ENCODE measurements at regions not wholly inside any gene's neighbourhood (a gene's known extent, or its start where the extent isn't known, plus 50 kb on each side); places are given as distances from the start of the nearest gene placed in this dataset.

- no peak for DNase-seq (ENCODE audit: low spot score)
Observed at GRCh38 chr9:80090317-80090716, 518.6 kb downstream of the TLE4 start.

- DNase-seq (ENCODE audit: low spot score) = no peak
Observed at GRCh38 chr9:80086822-80087345, 515.1 kb downstream of the TLE4 start.

DNA sequence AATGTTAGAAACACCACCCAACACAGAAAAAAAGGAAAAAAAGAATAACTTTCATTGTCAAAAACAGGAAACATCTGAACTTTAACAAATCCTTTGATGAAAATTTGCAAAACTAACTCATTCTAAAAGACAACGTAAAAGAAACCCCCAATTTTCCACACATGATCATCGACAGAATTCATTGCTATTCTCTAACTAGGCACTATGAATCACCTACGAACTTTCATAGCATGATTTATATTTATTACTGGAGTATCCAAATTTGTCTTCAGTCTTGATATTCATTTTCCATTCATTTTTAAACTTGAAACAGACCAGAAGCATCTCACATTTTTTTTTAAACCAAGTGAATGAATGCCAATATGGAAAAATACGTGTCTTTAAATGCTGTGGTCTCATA lies 514.6 kb downstream of the TLE4 start:
- no peak for DNase-seq (ENCODE audit: low spot score)

GRCh38 chr9:80085668-80086067 lies 513.9 kb downstream of the TLE4 start:
- no peak for DNase-seq (ENCODE audit: low spot score)

DNA sequence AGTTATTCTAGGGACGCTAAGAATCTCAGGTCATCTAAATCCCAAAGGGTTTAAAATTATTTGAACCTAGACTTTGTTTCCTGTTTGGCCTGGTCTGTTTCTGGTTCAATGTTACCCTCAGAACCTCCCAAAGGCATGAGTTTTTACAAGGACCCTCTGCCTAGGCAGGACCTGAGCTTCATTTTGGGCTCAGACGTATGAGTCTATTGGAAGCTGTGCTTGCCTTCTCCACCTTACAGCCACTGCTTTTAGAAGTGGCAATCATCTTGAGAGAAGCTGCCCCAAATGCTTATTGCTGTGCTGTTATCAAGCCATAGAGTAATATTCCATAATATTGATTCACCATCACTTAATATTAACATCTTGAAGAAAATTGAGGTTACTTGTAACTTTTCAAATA lies 510.4 kb downstream of the TLE4 start:
- no peak for DNase-seq (ENCODE audit: low spot score)

DNA sequence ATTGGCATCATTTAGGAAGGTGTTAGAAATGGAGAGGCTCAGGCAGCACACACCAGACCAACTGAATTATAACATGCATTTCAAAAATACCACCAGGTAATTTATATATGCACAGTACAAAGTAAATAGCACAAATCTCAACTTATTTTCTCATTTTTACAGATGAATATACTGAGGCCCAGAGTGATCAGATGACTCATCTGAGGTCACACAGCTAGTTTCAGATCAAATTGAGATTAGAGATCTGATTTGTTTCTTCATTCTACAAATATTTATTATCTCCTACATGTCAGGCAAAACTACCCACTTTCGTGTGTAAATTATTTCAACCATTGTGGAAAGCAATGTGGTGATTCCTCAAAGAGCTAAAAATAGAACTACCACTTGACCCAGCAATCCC lies 507.1 kb downstream of the TLE4 start:
- no peak for DNase-seq (ENCODE audit: low spot score)

GRCh38 chr9:80077059-80077458 lies 505.3 kb downstream of the TLE4 start:
- no peak for DNase-seq (ENCODE audit: low spot score)

DNA sequence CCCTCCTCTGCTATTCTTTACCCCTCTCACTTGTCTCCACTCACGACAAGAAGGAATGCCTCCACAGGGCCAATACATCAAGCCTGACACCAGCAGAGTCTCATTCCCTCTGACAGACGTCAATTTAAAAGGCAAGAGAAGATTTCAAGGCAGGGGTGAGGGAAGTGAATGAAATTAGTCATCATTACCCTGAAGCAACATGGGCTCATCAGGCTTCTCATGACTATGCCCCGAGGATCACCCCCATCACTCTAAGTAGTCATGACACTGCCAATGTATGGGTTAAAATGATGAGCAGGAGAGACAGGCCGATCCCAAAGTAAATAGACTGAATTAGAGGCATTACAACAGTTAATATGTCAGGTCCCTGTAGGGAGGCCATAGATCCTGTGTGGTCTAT lies 504.4 kb downstream of the TLE4 start:
- no peak for DNase-seq (ENCODE audit: low spot score)

DNA sequence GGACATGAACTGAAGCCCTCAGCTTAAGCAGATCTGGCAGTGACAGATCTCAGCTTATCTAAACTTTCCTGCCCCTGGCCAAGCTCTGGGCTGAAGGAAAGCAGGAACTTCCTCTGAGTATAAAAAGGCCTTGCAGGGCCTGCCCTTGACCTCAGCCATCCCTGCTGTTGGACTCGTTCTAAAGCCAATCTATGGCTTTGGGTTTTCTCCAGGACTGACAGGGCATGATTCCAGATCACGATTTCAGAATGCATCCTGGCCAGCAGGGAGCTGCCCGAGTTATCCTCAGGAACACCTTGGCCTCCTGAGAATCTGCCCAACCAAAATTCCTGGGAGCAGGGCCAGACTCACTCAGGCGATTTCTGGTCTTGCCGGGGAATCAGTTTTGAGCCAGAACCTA lies 502.7 kb downstream of the TLE4 start:
- no peak for DNase-seq (ENCODE audit: low spot score)

GRCh38 chr9:80072451-80072850 lies 500.7 kb downstream of the TLE4 start:
- no peak for DNase-seq (ENCODE audit: low spot score)

- DNase-seq (ENCODE audit: low spot score) = no peak
Observed at GRCh38 chr9:80070071-80070742, 498.4 kb downstream of the TLE4 start.

DNA sequence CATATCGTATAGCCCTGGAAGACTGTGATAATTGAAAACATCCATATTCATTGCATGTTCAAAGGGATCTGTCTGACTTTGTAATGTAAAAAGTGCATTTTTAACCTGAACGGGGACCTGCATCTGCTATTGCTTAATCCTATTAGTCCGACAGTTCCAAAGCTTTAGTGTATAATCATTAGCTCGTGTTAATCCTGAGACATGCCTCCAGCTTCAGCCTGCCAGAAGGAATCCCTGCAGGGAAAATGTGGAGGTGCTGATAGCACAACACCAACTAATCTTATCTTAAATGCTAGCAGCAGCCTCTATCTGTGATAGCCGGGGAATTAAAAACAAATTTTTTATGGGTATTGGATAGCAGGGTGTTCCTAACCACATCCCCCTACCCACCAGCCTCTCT lies 495.2 kb downstream of the TLE4 start:
- DNase-seq (ENCODE audit: low spot score) = no peak

DNA sequence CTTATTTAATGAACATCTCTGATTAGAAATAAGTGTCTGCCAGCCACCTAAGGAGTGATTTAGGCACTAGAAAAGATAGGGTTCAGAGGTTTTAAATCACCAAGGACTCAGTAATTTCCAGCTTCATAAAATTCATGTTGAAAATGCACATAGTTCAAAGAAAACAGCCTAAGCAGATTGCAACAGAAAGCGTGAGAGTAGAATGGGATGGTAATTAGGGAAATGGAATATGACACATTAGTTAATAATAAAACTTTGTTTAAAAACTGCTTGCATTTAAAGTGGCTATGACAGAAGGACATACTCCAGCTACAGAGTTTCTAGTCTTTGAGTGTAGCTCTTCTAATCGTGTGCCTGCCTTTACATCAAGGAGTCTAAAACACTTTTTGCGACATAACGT lies 490.8 kb downstream of the TLE4 start:
- DNase-seq (ENCODE audit: low spot score) = no peak

DNA sequence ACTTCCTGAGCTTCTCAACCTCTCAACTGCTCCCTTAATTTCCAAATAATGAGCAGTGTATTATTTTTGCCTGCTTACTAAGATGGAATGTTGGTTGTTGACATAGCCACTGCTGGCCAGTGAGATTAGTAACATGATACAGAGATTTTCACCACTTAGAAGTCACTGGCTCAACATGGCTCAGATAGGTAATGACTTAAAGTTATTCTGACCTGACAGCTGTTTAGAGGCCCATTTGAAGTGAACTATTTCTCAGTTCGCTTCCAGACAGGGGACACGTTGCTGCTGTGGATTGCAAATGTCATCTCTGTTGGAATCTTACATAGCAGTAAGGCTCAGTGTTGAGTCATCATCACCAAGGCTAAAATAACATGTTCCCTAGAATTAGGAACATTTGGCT lies 490.2 kb downstream of the TLE4 start:
- DNase-seq (ENCODE audit: low spot score) = peak; percentile 8

GRCh38 chr9:80061096-80061495 lies 489.3 kb downstream of the TLE4 start:
- DNase-seq (ENCODE audit: low spot score) = no peak

DNA sequence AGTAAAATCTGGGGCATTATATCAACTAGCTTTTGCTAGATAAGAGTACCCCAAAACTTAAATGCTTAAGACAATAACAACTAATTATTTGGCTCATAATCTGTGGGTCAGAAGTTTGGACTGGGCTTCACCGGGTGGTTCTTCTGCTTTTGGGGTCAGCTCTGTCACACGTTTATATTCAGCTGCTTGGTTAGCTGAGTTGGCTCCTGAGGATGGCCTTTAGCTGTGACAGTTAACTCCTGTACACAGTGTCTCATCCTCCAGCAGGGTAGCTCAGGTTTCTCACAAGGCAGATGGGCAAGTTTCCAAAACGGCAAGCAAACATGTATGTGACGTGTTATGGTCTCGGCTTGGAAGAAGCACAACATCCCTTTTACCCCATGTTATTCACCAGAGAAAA lies 488.2 kb downstream of the TLE4 start:
- no peak for DNase-seq (ENCODE audit: low spot score)

- no peak for DNase-seq (ENCODE audit: low spot score)
Observed at GRCh38 chr9:80059191-80059590, 487.4 kb downstream of the TLE4 start.

GRCh38 chr9:80052830-80053229 lies 481.1 kb downstream of the TLE4 start:
- no peak for DNase-seq (ENCODE audit: low spot score)

DNA sequence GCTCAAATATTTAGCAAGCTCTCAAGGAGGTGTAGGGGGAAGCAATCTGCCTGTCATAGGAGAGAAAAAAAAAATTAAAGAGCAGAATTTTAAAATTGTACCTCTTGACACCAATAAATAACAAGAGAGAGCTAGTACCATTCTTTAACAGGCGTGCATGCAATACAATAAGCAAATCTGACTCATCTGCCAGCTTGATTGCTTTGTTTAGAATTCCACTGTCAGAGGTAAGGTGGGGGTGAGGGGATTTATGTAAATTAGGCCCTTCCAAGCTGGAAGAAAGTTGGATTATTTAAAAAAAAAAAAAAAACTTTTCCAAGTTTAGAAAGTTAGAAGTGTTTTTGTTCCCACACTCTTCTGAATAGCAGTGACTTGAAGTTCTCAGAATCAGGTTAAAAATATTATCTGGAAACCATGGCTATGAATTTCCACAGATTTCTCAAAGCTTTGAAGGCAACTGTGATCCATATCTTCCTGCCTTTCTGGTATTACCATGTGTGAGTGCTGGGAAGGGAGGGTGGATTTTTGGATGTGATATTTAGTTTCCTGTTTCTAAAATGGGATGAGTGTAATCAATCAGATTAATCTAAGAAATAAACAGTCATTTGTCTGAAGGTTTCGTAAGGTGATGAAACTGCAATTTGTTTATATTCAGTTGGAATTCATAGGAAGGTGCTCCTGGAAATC lies 477.5 kb downstream of the TLE4 start:
- DNase-seq (ENCODE audit: low spot score) = no peak

- no peak for DNase-seq (ENCODE audit: low spot score)
Observed at GRCh38 chr9:80046481-80046880, 474.7 kb downstream of the TLE4 start.

DNA sequence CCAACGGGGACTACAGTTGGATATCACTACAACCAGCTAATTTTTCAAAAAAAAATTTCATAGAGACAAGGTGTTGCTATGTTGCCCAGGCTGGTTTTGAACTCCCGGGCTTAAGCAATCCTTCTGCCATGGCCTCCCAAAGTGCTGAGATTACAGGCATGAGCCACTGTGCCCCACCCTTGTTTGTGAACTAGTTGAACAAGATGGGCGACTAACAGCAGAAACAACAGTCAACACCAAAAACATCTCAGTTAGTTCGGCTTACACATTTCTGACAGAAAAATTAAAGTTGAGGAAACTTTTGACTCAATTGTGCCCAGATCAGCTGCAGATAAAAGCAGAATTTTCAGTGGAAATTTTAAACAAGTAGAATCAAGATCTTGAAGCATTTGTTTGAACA lies 470.1 kb downstream of the TLE4 start:
- DNase-seq (ENCODE audit: low spot score) = no peak

DNA sequence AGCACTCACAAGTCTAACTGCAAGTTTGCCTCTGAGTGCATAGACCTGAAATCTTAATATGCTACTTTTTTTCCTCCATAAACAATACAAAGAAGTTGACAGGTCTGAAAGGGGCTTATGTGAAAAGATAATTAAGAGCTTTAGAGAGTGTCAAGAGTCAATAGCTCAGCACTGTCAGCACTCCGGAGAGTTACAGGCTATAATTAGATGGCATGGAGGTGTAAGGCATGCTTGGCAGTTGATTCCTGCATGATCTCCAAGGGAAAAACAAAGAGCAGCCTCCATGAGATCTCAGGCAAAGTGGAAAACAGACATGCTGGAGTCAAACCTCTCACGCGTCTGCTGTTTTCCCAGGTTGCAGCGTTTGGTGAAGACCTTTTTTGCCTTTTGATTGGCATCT lies 468.7 kb downstream of the TLE4 start:
- DNase-seq (ENCODE audit: low spot score) = no peak

DNA sequence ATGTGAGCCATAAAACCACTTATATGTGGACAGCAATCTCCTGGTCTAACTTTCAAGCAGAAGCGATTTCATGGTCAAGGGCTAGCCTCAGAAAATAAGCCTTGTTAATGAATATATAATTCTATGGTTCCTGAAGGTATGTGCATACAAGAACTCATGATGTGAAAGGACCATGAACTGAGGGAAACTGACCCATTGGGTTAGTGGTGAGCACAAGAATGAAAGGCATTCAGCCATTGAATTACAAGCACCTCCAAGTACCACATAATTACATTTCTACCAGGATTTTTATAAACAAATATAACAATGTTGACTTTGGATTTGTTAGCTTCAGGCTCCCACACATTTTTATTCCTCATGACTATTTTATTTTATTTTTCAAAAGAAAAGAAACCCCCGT lies 459.0 kb downstream of the TLE4 start:
- DNase-seq (ENCODE audit: low spot score) = no peak
